ENCODE measurements at regions not wholly inside any gene's neighbourhood (a gene's known extent, or its start where the extent isn't known, plus 50 kb on each side); places are given as distances from the start of the nearest gene placed in this dataset.

DNA sequence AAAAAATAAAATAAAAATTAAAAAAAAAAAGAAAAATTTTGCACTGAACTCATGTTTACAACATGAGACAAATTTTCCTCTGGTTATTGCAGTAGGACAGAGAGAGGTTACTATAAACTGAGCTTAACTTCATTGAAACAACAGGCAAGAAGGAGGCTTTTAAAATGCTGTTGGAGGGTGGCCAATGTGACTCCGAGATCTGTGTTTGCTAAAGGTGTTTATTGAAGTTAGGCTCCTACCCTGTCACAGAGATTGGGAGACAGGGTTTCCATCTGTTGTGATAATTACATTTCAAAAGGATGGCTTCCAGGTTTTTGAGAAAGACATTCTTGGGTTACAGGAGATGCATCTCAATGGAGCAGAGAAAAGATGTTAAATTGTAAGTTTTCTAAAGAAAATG is 370.5 kb upstream of the HS3ST1 start:
- no peak for DNase-seq

DNA sequence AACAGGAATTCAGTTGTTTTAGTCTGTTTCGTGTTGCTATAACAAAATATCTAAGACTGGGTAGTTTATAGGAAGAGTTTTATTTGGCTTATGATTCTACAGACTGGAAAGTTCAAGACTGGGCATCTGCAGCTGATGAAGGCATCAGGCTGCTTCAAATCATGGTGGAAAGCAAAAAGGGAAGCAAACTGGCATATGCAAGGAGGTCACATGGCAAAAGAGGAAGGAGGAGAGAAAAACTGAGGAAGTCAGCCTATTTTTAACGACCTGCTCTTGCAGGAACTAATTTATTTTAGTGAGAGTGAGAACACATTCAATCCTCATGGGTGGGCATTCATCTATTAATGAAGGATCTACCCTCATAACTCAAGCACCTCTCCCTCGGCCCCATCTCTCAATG is 363.1 kb upstream of the HS3ST1 start:
- DNase-seq = no peak

DNA sequence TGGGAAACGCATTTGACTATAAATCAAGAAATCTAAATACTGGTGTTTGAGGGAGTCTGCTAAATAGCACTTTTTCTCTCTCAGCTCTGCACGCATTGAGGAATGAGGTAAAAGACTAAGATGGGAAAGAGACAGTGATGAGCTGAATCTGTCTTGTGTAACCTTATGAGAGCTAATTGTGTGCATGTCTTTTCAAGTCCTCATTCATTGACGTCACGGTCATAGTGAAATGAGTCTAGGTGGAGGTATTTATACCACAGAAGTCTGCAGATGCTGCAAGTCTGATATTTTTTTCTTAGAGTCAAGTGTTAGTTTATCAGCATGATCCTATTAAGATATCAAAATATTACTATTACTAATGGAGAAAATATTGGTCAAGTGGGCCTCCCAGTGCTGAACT is 361.5 kb upstream of the HS3ST1 start:
- DNase-seq = no peak

DNA sequence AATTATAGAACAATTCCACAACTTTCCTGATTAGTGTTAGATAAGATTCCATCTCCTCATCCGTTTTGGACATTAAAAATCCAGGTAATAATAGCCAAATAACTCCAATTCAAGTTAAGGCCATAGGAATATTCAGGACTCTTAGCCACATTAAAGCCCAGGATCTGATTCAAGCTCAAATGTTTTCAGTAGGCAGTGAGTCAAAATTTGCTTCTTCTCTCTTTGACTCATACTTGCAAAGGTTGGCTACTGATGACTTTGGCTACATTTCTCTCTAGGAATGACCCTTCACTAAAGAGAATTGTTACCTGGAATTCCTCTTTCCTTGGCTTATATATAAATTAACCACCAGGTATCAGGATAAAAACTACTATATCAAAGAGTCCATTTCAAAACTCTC is 354.9 kb upstream of the HS3ST1 start:
- no peak for DNase-seq

DNA sequence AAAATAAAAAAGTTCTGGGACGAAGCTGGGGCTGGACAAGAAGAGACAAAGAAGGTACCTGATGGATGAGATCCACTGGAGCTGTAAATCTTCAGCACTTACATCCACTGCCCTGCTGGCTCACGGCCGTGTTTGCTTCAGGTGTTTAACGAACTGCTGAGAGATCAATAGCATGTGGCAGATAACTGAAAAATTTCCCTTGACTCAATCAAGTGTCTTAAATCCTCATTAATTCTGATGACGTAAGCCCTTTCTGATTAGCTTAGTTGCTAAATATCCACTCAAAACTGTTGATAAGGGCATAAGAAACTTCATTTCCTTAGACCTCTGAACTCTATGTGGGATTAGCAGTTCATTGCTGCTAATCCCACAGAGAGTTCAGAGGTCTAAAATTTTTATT is 354.2 kb upstream of the HS3ST1 start:
- DNase-seq = no peak

DNA sequence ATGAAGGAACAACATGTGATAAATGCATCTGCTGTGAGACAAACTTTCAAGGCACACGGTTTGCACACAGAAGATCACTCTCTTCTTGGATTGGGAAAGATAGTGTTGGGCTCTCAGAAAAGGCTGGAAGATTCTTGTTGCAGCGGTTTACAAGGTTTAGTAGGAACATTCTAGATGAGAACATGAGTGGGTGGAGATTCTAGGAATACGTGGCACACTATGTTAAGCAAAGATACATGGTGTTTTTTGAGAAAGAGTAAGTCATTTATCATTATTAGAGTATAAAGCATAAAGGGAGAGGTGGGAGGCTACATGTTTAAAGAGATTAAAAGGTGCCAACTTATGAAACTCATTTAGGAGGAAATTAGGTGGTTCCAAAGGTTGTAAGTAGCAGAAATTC is 348.8 kb upstream of the HS3ST1 start:
- no peak for DNase-seq

DNA sequence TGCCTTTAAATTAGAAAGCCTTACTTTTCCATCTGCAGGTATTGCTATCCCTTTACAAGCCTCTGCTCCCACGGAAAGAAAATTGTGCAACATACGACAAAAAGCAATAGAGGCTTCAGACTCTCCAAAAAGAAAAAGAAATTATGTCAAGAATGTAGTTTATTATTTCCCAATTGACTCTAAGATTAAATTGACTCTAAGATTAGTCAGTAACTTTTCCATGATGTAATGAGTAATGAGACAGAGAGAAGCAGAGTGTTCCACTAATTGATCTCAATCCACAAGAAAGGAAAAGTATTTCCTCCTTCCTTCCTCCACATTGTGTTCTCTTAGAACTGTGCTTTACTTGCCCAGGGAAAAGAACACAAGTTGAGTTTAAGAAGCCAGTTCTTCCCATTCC is 345.7 kb upstream of the HS3ST1 start:
- DNase-seq = no peak

DNA sequence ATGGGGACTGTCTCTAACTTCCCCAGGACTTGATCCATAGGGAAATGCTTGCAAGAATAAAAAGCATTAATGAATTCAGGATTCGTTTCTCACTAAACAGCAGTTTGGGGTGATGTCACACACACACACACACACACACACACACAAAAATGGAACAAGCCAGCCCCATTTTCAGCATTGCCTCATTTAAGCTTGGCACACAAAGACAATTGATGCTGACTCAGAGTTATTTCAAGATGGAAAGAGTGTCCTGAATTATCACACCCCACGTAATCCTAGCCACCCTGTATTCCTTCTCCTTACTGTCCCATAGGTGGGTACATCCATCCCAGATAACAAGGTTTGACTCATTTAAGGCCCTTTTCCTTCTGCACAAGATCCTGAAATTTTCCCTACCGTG is 345.1 kb upstream of the HS3ST1 start:
- DNase-seq = no peak

DNA sequence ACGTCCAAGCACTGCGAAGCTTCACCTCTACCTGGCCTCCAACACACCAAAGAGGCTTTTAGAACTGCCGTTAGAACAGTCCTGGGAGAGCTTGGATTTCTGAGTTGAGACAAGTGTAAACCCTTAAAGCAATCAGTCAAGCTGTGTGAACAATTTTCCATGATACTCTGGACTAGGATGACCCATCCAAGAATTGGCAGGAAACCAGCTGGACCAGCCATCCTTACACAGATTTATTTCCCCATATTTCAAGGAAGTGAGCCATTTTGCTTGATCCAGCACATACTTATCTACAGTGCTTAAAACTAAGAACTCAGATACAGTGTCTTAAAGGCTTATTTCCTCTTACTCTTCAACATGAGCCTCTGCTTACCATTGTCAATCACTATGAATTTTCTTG is 340.7 kb upstream of the HS3ST1 start:
- DNase-seq = no peak

DNA sequence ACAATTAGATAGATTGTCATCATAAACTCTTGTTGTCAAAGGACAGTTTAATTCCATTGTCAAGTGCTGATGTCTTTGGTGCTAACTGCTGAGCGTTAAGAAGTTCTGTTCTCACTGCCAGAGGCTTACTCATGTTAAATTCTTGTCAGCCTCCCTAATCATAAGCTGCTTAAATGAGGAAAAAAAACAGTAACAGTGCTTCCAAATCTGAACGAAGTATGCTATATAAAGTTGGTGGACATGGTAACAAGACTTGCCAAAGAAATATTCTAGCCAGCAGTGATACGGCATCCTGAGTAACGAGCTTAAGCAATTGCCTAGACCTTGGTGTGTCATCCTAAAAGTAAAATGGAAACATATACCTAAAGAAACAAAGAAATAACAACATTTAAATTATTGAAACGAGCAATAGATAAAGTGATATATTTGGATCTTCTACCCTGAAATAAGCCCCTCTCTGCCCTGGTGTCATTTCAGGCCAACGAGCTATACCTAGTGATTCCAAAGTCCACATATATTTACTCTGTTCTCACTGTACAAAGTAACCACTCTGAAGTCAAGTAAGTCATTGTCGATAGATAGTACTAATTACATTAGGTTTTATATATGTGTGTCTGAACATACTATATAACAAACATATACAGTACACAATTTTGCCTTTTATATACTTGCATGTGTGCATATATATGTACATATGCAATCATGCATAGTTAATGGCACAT is 339.7 kb upstream of the HS3ST1 start:
- DNase-seq = no peak

DNA sequence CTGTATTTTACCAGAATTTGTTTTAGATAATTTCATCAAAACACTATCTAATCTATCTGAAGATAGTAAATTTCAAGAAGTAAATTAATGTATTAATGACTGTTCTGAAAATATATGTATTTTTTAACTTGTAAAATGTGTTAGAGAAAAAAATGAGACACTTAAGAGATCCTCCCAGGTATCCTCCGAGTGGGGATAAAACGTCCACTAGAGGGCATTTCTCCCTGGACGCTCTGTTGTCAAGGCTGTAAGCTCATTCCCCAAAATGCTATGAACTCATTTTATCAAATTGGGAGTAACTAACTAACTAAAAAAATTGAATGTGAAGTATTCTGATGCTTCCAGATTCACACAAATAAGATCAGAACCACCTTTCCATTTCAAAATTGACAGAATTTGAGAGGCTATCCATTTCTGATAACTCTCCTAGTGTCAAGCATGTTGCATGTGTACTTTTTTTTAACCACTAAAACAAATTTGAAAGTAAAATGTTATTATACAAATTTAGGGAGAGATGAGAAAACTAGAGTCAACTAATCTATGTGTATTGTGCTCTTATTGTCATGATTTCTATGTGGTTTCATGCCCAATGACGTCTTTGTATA is 337.3 kb upstream of the HS3ST1 start:
- peak in 1 of 2 experiments; percentile 6 for DNase-seq

DNA sequence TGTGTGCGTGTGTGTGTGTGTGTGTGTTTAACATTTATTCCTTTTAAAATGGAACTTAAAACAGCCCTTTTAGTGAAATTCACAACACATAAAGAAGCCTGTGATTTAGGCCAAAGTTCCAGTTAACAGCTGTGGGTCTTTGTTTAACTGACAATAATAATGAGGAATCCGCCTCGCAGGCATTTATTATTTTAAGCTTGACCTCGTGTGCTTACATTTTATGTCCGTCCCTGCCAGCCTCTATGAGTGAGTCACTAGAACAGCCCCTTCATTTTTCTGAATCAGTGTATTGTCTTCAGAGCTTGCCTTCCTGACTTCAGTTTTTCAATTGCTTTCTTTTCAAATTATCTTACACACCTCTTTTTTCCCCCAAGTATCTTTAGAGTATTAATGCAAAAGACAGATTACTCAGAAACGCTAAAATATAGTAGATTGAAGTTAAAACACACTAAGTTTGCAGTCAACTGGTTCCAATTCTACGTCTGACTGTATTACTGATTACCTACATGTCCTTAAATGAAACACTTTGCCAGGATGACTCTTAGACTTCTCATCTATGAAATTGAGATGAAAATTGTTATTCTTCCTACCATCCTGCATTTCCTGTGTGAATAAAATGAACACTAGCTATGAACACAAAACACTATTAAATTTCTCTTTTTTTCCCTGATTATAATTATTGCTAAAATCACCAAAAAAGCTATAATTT is 319.6 kb upstream of the HS3ST1 start:
- no peak for DNase-seq

DNA sequence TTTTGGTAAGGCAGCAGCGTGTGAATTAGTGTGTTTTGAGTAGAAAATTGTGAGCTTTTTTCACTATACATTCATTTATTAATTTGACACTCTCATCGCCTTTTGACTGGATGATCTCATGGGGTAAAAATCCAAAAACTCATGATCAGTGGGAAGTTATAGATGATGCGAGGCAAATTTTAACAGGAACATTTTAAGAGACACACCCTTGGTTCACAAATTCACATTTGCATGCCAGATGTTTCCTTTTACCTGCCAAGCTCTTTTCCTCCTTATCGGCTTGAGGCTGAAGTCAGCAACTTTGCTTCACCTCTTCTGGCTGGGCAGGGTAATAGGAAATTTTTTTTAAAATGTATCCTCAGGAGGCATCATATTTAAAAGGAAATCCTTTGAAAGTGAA is 318.0 kb upstream of the HS3ST1 start:
- DNase-seq = no peak

DNA sequence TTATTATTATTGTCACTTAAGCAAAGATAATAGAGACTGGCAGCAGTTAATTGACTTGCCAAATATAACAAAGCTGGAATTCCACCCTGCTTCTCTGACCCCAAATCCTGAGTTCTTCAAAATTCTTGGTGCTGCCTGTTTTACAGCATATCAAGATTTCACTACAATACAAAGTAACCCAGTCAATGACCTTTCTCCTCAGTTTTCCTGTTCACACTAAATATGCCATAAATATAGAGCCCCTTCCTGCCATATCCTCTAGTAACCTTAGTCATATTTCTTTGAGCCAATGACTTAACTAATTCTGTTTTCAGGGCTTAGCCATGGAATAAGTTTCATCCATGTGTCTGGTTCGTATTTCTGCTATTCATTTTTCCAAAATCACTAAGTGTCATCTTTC is 315.3 kb upstream of the HS3ST1 start:
- DNase-seq = no peak

DNA sequence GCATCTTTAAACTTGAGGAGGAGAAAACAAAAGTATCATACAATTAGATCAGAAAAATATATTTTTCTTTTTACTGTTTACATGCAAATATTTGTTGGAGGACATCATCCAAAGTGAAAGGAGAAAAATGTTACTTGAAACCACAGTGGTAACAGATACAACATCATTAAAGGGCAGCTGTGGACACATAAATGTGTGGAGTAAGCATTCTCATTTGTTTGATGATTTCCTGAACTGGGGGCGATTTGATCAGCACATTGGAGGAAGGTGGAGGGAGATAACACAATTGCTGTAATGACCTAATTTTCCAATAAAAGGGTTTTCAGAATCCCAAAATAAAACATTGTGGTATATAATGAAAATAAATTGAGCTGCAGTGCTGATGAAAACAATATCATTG is 314.5 kb upstream of the HS3ST1 start:
- DNase-seq = no peak

DNA sequence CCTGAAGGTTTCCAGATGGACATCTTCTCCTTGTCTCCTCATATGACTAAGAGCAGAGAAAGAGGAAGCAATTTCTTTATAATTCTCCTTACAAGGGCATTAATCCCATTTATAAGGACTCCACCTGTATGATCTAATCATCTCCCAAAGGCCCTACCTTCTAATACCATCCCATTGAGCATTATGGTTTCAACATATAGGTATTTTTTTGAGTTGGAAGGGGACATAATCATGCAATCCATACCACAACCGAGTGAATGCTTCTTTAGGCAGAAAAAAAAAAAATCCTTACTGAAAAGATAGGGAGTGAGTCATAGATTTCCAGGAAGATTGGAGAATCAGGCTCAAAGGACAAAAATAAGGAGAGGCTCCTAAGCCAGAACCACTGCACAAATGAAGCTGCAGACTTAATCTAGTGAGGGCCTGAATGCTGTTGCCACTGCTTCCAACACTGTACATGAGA is 312.5 kb upstream of the HS3ST1 start:
- DNase-seq = no peak

DNA sequence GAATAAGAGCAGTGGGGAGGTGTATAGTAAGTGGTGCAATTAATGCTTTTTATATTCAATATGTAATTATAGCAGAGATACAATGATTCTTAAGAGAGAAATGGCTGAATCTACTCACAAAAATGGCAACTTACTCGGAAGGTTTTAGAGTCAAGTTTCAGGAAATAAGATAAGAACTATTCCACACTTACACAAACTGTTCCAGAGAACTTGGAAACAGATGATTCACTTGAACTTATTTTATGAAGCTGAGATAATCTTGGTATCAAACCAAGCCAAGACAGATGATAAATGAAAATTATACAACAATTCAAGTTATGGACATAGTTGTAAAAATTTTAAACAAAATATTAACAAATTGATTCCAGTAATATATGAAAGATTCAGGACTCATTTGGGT is 311.3 kb upstream of the HS3ST1 start:
- DNase-seq = no peak

DNA sequence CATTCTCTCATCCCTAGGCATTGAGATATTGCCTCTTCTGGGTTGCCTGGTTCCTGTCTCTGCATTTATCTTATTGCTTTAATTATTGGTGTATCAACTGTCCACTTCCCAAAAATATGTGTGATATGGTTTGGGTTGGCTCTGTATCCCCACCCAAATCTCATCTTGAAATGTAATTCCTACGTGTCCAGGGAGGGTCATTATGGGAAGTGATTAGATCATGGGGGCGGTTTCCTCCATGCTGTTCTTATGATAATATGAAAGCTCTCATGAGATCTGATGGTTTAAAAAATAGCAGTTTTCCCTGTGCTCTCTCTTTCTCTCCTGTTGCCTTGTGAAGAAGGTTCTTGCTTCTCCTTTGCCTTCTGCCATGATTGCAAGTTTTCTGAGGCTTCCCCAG is 308.3 kb upstream of the HS3ST1 start:
- no peak for DNase-seq

DNA sequence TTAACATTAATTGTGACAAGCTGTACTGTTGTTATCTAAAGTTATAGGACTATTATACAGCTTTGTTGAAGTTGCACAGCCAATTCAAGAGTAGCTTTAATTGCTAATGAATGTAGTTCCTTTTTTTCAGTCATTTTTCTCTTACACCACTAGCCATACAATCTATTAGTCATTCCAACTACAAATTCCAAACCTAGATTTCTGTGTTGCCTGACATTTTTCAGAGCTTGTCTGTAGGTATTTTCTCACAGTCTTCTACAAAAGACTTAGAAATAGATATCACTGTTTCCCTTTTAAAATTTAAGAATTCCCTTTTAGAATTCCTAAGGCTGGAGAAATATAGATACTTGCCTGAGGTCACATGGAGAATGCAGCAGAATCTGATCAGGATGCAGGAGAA is 307.0 kb upstream of the HS3ST1 start:
- DNase-seq = no peak

DNA sequence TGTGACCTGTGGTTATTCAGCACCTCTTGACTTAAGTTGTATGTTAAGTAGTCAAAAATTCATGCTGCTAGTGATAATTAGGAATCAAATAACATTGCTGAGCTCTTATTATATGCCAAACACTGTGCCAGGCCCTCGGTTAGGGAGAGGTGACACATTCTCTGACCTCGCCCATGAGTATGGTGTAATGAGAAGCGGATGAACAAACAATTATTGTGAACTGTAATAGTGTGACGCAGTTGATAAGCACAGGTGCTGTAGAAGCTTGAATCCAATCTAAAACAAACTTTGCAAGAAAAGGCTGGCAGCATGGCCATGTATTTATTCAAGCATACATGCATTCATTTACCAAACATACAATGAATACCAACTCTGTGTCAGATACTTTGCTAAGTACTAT is 303.5 kb upstream of the HS3ST1 start:
- no peak for DNase-seq

DNA sequence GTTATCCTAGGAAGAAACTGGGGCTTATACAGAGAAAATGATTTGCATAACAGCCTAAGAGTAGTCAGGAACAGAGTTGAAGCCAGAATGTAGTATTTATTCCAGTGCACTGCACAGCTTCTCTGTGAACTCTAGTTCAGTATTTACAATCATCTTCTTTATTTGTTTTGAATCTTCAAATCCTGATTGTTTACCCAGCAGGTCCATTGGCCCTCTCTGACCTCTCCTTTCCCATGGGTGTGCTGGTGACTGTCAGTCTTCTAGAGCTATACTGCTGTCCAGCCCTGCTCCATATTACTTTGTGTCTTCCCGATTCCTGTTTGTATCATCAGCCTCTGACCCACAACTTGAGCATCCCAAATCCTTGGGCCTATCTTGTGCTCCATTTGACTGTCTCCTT is 301.9 kb upstream of the HS3ST1 start:
- no peak for DNase-seq

DNA sequence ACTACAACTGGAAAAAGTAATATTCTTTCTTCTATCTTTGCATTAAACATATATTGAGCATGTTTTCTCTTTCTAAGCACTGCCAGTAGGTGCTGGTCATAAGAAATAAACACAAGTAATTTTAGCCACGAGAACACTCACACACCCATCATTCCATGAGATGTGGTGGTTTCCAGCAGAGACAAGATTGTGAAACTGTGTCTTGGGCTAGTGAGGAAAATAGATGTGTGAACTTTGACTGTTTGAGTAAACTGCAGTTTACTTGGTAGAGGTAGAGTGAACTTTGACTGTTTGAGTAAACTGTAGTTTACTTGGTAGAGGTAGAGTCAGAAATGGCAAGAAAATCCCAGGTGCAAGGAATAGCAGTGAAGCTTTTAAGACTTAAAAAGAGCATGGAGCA is 300.9 kb upstream of the HS3ST1 start:
- DNase-seq = no peak

DNA sequence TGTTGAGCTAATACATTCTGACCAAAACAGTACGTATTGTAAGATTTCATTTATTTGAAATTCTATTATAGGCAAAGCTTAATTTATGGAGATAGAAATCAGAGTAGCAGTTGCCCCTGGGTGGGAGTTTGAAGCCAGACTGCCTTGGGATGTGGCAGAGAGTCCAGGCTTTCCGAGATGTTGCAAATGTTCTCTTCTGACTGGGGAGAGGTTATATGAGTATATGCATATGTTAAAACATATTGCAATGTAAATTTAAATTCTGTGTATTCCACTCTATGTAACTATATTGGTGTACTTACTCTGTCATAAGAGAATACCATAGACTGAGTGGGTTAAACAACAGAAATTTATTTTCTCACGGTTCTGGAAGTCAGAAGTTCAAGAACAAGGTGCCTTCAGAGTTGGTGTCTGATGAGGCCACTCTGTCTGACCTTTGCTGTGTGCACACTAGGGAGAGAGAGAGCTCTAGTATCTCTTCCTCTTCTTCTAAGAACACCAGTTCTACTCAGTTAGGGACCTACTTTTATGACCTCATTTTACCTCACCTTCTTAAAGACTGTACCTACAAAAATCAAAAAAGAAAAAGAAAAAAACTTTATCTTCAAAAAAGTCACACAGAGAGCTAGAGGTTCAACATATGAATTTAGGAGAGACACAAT is 299.3 kb upstream of the HS3ST1 start:
- no peak for DNase-seq

DNA sequence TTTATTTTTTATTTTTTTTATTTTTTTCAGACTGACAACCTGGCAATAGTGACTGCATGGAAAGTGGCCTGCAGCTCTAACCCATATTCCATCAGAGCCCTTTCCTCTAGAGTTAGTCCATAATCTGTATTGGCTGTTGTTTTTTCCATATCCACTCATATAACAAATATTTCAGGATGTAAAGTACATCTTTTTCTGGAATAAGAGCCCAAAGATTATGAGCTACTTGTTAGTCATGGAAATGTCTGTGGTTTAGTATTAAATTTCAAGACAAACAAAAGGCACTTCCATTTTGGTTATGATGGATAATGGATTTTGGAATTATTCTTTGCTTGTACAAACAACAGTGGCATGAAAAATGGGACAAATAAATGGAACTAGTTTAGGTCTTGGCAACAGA is 296.0 kb upstream of the HS3ST1 start:
- DNase-seq = no peak

All from activated CD4-positive, alpha-beta T cell treated with anti-CD3 and anti-CD28 coated beads, Interleukin-2, amount 50 U/mL, for 48 hours (primary cell).